H9 (cell line): ENCODE measurements at regions not wholly inside any gene's neighbourhood (a gene's known extent, or its start where the extent isn't known, plus 50 kb on each side); places are given as distances from the start of the nearest gene placed in this dataset.

ENCODE experiments used
- DNase-seq: peaks from one replicate; pipeline ENCODE4 v3.0.0-alpha.2; 2017
- H2AFZ ChIP-seq: one replicate; pipeline ENCODE4 v1.6.1; 2013; ENCODE audit warnings: mild to moderate bottlenecking, low read length, control low read depth, moderate library complexity
- H2AK5ac ChIP-seq: 2 replicates; pipeline ENCODE4 v1.6.1; 2013; ENCODE audit warnings: low read length, control low read depth, mixed read lengths; ENCODE audit not compliant: insufficient read length
- H2BK120ac ChIP-seq: one replicate; pipeline ENCODE4 v1.6.1; 2013; ENCODE audit warnings: low read depth, mild to moderate bottlenecking, low read length, control low read depth, inconsistent platforms; ENCODE audit not compliant: poor library complexity, severe bottlenecking
- H2BK12ac ChIP-seq: 2 replicates; pipeline ENCODE4 v1.6.1; 2013; ENCODE audit warnings: low read length, control low read depth, mixed read lengths, low read depth; ENCODE audit not compliant: insufficient read length
- H2BK15ac ChIP-seq: 2 replicates; pipeline ENCODE4 v1.6.1; 2013; ENCODE audit warnings: low read depth, low read length, control low read depth
- H2BK20ac ChIP-seq: one replicate; pipeline ENCODE4 v1.6.1; 2013; ENCODE audit warnings: low read depth, mild to moderate bottlenecking, low read length, control low read depth, inconsistent platforms; ENCODE audit not compliant: poor library complexity, severe bottlenecking
- H2BK5ac ChIP-seq: 2 replicates; pipeline ENCODE4 v1.6.1; 2013; ENCODE audit warnings: low read length, control low read depth, mixed read lengths; ENCODE audit not compliant: insufficient read length
- H3K14ac ChIP-seq: 2 replicates; pipeline ENCODE4 v1.6.1; 2013; ENCODE audit warnings: low read length, control low read depth; ENCODE audit not compliant: insufficient read depth
- H3K18ac ChIP-seq: 2 replicates; pipeline ENCODE4 v1.6.1; 2013; ENCODE audit warnings: low read depth, mild to moderate bottlenecking, mixed read lengths, low read length, control low read depth; ENCODE audit not compliant: insufficient read length
- H3K23ac ChIP-seq: 2 replicates; pipeline ENCODE4 v1.6.1; 2013; ENCODE audit warnings: low read length, control low read depth, mixed read lengths, low read depth; ENCODE audit not compliant: insufficient read length
- H3K23me2 ChIP-seq: 2 replicates; pipeline ENCODE4 v1.6.1; 2013; ENCODE audit warnings: low read depth, mild to moderate bottlenecking, mixed read lengths, low read length, control low read depth; ENCODE audit not compliant: insufficient read length, poor library complexity, severe bottlenecking
- H3K27ac ChIP-seq: 2 replicates; pipeline ENCODE4 v1.5.1; 2013; ENCODE audit warnings: low read length, control low read depth, mixed read lengths, low read depth; ENCODE audit not compliant: insufficient read length
- H3K27me3 ChIP-seq: 2 replicates; pipeline ENCODE4 v1.6.1; 2013; ENCODE audit warnings: low read length, control low read depth, inconsistent platforms; ENCODE audit not compliant: insufficient read depth
- H3K4ac ChIP-seq: 2 replicates; pipeline ENCODE4 v1.6.1; 2013; ENCODE audit warnings: low read depth, mild to moderate bottlenecking, control low read depth, inconsistent platforms, low read length, moderate library complexity
- H3K4me1 ChIP-seq: 2 replicates; pipeline ENCODE4 v1.6.1; 2013; ENCODE audit warnings: low read length, control low read depth, inconsistent platforms; ENCODE audit not compliant: insufficient read depth
- H3K4me2 ChIP-seq: 2 replicates; pipeline ENCODE4 v1.6.1; 2013; ENCODE audit warnings: low read length, control low read depth, mixed read lengths; ENCODE audit not compliant: insufficient read length, insufficient read depth
- H3K56ac ChIP-seq: 2 replicates; pipeline ENCODE4 v1.6.1; 2013; ENCODE audit warnings: low read depth, mild to moderate bottlenecking, mixed read lengths, low read length, control low read depth; ENCODE audit not compliant: insufficient read length
- H3K79me1 ChIP-seq: 2 replicates; pipeline ENCODE4 v1.6.1; 2013; ENCODE audit warnings: low read depth, mild to moderate bottlenecking, moderate library complexity, low read length, control low read depth, inconsistent platforms; ENCODE audit not compliant: insufficient read depth, poor library complexity, severe bottlenecking
- H3K79me2 ChIP-seq: 2 replicates; pipeline ENCODE4 v1.6.1; 2013; ENCODE audit warnings: low read length, control low read depth, inconsistent platforms; ENCODE audit not compliant: insufficient read depth
- H3K9ac ChIP-seq: 2 replicates; pipeline ENCODE4 v1.6.1; 2013; ENCODE audit warnings: low read length, control low read depth, mixed read lengths; ENCODE audit not compliant: insufficient read length; ENCODE audit errors: extremely low read depth
- H3K9me3 ChIP-seq: one replicate; pipeline ENCODE4 v1.6.1; 2013; ENCODE audit warnings: low read depth, low read length, inconsistent platforms; ENCODE audit not compliant: control insufficient read depth
- H3T11ph ChIP-seq: one replicate; pipeline ENCODE4 v1.6.1; 2013; ENCODE audit warnings: mild to moderate bottlenecking, low read length, control low read depth, inconsistent platforms
- H4K20me1 ChIP-seq: one replicate; pipeline ENCODE4 v1.6.1; 2013; ENCODE audit not compliant: control insufficient read depth, insufficient read length, insufficient read depth
- H4K5ac ChIP-seq: 2 replicates; pipeline ENCODE4 v1.6.1; 2013; ENCODE audit warnings: low read depth, mild to moderate bottlenecking, mixed read lengths, low read length, control low read depth; ENCODE audit not compliant: insufficient read length
- H4K8ac ChIP-seq: replicated peaks from 2 replicates; pipeline ENCODE4 v1.6.1; 2013; ENCODE audit warnings: low read length, control low read depth, mixed read lengths, low read depth; ENCODE audit not compliant: insufficient read length
- H4K91ac ChIP-seq: 2 replicates; pipeline ENCODE4 v1.6.1; 2013; ENCODE audit warnings: low read depth, mild to moderate bottlenecking, moderate library complexity, mixed read lengths, low read length, control low read depth; ENCODE audit not compliant: insufficient read length
- H3K27ac Mint-ChIP-seq, 3 experiments: 2 replicates in 2 of 3; 3 replicates in 1 of 3; pipeline ENCODE4 v1.8.0; 2020 to 2021; ENCODE audit warnings: mixed read lengths in 3 of 3, mild to moderate bottlenecking in 1 of 3, moderate library complexity in 1 of 3
- H3K27me3 Mint-ChIP-seq: 2 replicates; pipeline ENCODE4 v1.8.0; 2021; ENCODE audit warnings: low read depth, mild to moderate bottlenecking, moderate library complexity, mixed read lengths
- H3K36me3 Mint-ChIP-seq, 3 experiments: 2 replicates in 2 of 3; 3 replicates in 1 of 3; pipeline ENCODE4 v1.8.0; 2020 to 2021; ENCODE audit warnings: low read depth in 3 of 3, mixed read lengths in 3 of 3; ENCODE audit not compliant: insufficient read depth in 1 of 3
- H3K4me1 Mint-ChIP-seq, 2 experiments: 2 replicates each; pipeline ENCODE4 v1.8.0; 2020; ENCODE audit warnings: mixed read lengths in 2 of 2
- H3K4me3 Mint-ChIP-seq, 2 experiments: 2 replicates in 1 of 2; 3 replicates in 1 of 2; pipeline ENCODE4 v1.8.0; 2020 to 2021; ENCODE audit warnings: mild to moderate bottlenecking in 2 of 2, mixed read lengths in 2 of 2, moderate library complexity in 1 of 2
- H3K9me3 Mint-ChIP-seq, 2 experiments: 2 replicates in 1 of 2; 3 replicates in 1 of 2; pipeline ENCODE4 v1.8.0; 2020; ENCODE audit warnings: mild to moderate bottlenecking in 2 of 2, mixed read lengths in 2 of 2, moderate library complexity in 1 of 2
- WGBS: extraction: QIAGEN DNeasy Blood & Tissue Kit; methylation state at CpG from one replicate; pipeline ENCODE4 v1.1.7; 2013; ENCODE audit warnings: missing lambda C conversion rate, low lambda C conversion rate, mixed read lengths; ENCODE audit not compliant: insufficient read length; ENCODE audit errors: extremely low coverage; 5-methylcytosine and 5-hydroxymethylcytosine counted together
- TF ChIP-seq, protein P1 (sequence below): fragments of 200-600 bp; sonication (generic); conservative IDR thresholded peaks from 3 replicates; pipeline ENCODE4 v1.8.0; 2021; ENCODE audit warnings: antibody characterized with exemption, mild to moderate bottlenecking

GRCh38 chr2:195322324-195322723, 334.7 kb upstream of the SLC39A10 start:
- Mint-ChIP-seq H3K36me3 (no peaks in the 10 kb centered on the region), H3K9me3 (no peaks in the 10 kb centered on the region), H3K27ac (no peak overlapping the region), H3K4me1 (no peaks in the 10 kb centered on the region), H3K27me3 (no peaks in the 10 kb centered on the region), H3K4me3 (no peak overlapping the region)
- H4K91ac ChIP-seq: no peak overlapping the region
- H2BK12ac ChIP-seq: no peak overlapping the region
- no peak overlapping the region for H3K9ac ChIP-seq
- no peak overlapping the region for H2AK5ac ChIP-seq
- H3K4ac ChIP-seq: no peak overlapping the region
- TF ChIP-seq, protein P1, sequence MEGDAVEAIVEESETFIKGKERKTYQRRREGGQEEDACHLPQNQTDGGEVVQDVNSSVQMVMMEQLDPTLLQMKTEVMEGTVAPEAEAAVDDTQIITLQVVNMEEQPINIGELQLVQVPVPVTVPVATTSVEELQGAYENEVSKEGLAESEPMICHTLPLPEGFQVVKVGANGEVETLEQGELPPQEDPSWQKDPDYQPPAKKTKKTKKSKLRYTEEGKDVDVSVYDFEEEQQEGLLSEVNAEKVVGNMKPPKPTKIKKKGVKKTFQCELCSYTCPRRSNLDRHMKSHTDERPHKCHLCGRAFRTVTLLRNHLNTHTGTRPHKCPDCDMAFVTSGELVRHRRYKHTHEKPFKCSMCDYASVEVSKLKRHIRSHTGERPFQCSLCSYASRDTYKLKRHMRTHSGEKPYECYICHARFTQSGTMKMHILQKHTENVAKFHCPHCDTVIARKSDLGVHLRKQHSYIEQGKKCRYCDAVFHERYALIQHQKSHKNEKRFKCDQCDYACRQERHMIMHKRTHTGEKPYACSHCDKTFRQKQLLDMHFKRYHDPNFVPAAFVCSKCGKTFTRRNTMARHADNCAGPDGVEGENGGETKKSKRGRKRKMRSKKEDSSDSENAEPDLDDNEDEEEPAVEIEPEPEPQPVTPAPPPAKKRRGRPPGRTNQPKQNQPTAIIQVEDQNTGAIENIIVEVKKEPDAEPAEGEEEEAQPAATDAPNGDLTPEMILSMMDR: no peak
- no peak overlapping the region for H3K56ac ChIP-seq
- H2AFZ ChIP-seq: no peak overlapping the region
- no peaks in the 10 kb centered on the region for H3K9me3 ChIP-seq
- no peaks in the 10 kb centered on the region for H3K23me2 ChIP-seq
- H3K23ac ChIP-seq: no peak overlapping the region
- H3T11ph ChIP-seq: no peak overlapping the region
- DNase-seq: no peak
- no peaks in the 10 kb centered on the region for H4K20me1 ChIP-seq
- H3K79me1 ChIP-seq: no peaks in the 10 kb centered on the region
- H3K27ac ChIP-seq: no peak overlapping the region
- no peak overlapping the region for H2BK5ac ChIP-seq
- H4K8ac ChIP-seq: no peak overlapping the region
- no peak overlapping the region for H3K18ac ChIP-seq
- WGBS: no CpG with 5 or more reads among the region's 4 CpGs
- H2BK20ac ChIP-seq: no peak overlapping the region
- H2BK15ac ChIP-seq: no peak overlapping the region
- no peaks in the 10 kb centered on the region for H3K79me2 ChIP-seq
- H4K5ac ChIP-seq: no peak overlapping the region
- H3K27me3 ChIP-seq: no peaks in the 10 kb centered on the region
- H2BK120ac ChIP-seq: no peak overlapping the region
- H3K4me2 ChIP-seq: no peak overlapping the region
- H3K4me1 ChIP-seq: no peaks in the 10 kb centered on the region
- no peak overlapping the region for H3K14ac ChIP-seq
